Thyroid gland (tissue), 4 donors: ENCODE measurements at regions not wholly inside any gene's neighbourhood (a gene's known extent, or its start where the extent isn't known, plus 50 kb on each side); places are given as distances from the start of the nearest gene placed in this dataset.

Experiments
- CTCF ChIP-seq, 6 experiments: fragments of 200-600 bp in 3 of 6; fragments of 450-650 bp in 3 of 6; sonication (generic) in 3 of 6; IDR thresholded peaks; one replicate each; pipeline ENCODE4 v1.5.1; 2016 to 2019; ENCODE audit warnings: antibody characterized with exemption in 6 of 6, mild to moderate bottlenecking in 2 of 6, inconsistent platforms in 1 of 6, moderate library complexity in 1 of 6
- POLR2A ChIP-seq, 2 donors: fragments of 450-650 bp; IDR thresholded peaks; one replicate each; pipeline ENCODE4 v1.6.1; 2017; ENCODE audit warnings: antibody characterized with exemption in 2 of 2, mild to moderate bottlenecking in 2 of 2, moderate library complexity in 1 of 2

- TF ChIP-seq CTCF (IDR thresholded peaks at IDR 0.05): no peak
- TF ChIP-seq POLR2A (IDR thresholded peaks at IDR 0.05): no peak
Observed at GRCh38 chr17:71257096-71257495, 863.7 kb upstream of the SOX9 start.
